ENCODE measurements at regions not wholly inside any gene's neighbourhood (a gene's known extent, or its start where the extent isn't known, plus 50 kb on each side); places are given as distances from the start of the nearest gene placed in this dataset.

DNA sequence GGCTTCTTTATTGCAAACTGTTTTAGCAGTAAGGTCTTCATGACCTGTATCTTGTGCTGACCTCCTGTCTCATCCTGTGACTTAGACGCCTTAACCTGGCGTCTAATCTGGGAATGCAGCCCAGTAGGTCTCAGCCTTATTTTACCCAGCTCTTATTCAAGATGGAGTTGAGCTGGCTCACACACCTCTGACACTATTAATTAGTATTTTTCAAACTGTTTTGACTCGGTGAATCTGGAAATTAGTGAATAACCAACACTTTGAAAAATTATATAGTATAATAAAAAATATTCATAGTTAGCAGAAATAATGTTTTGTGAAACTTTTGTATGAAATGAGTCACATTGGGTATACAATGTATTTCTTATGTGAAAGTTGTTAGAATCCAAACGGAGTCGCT, 189.4 kb downstream of the PDGFRA start (continued):
- TF ChIP-seq, protein P1, sequence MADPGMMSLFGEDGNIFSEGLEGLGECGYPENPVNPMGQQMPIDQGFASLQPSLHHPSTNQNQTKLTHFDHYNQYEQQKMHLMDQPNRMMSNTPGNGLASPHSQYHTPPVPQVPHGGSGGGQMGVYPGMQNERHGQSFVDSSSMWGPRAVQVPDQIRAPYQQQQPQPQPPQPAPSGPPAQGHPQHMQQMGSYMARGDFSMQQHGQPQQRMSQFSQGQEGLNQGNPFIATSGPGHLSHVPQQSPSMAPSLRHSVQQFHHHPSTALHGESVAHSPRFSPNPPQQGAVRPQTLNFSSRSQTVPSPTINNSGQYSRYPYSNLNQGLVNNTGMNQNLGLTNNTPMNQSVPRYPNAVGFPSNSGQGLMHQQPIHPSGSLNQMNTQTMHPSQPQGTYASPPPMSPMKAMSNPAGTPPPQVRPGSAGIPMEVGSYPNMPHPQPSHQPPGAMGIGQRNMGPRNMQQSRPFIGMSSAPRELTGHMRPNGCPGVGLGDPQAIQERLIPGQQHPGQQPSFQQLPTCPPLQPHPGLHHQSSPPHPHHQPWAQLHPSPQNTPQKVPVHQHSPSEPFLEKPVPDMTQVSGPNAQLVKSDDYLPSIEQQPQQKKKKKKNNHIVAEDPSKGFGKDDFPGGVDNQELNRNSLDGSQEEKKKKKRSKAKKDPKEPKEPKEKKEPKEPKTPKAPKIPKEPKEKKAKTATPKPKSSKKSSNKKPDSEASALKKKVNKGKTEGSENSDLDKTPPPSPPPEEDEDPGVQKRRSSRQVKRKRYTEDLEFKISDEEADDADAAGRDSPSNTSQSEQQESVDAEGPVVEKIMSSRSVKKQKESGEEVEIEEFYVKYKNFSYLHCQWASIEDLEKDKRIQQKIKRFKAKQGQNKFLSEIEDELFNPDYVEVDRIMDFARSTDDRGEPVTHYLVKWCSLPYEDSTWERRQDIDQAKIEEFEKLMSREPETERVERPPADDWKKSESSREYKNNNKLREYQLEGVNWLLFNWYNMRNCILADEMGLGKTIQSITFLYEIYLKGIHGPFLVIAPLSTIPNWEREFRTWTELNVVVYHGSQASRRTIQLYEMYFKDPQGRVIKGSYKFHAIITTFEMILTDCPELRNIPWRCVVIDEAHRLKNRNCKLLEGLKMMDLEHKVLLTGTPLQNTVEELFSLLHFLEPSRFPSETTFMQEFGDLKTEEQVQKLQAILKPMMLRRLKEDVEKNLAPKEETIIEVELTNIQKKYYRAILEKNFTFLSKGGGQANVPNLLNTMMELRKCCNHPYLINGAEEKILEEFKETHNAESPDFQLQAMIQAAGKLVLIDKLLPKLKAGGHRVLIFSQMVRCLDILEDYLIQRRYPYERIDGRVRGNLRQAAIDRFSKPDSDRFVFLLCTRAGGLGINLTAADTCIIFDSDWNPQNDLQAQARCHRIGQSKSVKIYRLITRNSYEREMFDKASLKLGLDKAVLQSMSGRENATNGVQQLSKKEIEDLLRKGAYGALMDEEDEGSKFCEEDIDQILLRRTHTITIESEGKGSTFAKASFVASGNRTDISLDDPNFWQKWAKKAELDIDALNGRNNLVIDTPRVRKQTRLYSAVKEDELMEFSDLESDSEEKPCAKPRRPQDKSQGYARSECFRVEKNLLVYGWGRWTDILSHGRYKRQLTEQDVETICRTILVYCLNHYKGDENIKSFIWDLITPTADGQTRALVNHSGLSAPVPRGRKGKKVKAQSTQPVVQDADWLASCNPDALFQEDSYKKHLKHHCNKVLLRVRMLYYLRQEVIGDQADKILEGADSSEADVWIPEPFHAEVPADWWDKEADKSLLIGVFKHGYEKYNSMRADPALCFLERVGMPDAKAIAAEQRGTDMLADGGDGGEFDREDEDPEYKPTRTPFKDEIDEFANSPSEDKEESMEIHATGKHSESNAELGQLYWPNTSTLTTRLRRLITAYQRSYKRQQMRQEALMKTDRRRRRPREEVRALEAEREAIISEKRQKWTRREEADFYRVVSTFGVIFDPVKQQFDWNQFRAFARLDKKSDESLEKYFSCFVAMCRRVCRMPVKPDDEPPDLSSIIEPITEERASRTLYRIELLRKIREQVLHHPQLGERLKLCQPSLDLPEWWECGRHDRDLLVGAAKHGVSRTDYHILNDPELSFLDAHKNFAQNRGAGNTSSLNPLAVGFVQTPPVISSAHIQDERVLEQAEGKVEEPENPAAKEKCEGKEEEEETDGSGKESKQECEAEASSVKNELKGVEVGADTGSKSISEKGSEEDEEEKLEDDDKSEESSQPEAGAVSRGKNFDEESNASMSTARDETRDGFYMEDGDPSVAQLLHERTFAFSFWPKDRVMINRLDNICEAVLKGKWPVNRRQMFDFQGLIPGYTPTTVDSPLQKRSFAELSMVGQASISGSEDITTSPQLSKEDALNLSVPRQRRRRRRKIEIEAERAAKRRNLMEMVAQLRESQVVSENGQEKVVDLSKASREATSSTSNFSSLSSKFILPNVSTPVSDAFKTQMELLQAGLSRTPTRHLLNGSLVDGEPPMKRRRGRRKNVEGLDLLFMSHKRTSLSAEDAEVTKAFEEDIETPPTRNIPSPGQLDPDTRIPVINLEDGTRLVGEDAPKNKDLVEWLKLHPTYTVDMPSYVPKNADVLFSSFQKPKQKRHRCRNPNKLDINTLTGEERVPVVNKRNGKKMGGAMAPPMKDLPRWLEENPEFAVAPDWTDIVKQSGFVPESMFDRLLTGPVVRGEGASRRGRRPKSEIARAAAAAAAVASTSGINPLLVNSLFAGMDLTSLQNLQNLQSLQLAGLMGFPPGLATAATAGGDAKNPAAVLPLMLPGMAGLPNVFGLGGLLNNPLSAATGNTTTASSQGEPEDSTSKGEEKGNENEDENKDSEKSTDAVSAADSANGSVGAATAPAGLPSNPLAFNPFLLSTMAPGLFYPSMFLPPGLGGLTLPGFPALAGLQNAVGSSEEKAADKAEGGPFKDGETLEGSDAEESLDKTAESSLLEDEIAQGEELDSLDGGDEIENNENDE (IDR thresholded peaks at IDR 0.05; ENCODE audit: insufficient replicate concordance, low read length), result no peak
- TF ChIP-seq SAP30 (IDR thresholded peaks at IDR 0.05; ENCODE audit: insufficient read depth, insufficient replicate concordance, low read length), result no peak
- TF ChIP-seq TBP (IDR thresholded peaks at IDR 0.05; ENCODE audit: low read depth, low read length), result no peak
- no peak for TF ChIP-seq BCL11A (IDR thresholded peaks at IDR 0.05; ENCODE audit: low read depth in 2 of 2, low read length in 2 of 2)
- no peak for TF ChIP-seq EZH2 (IDR thresholded peaks at IDR 0.05; ENCODE audit: low read depth, low read length, severe bottlenecking)
- TF ChIP-seq CREB1 (IDR thresholded peaks at IDR 0.05), result no peak
- TF ChIP-seq, protein P2, sequence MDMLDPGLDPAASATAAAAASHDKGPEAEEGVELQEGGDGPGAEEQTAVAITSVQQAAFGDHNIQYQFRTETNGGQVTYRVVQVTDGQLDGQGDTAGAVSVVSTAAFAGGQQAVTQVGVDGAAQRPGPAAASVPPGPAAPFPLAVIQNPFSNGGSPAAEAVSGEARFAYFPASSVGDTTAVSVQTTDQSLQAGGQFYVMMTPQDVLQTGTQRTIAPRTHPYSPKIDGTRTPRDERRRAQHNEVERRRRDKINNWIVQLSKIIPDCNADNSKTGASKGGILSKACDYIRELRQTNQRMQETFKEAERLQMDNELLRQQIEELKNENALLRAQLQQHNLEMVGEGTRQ (IDR thresholded peaks at IDR 0.05; ENCODE audit: low read length), result no peak
- TF ChIP-seq SIN3A (conservative IDR thresholded peaks at IDR 0.05 in 1 of 2, IDR thresholded peaks at IDR 0.05 in 1 of 2; ENCODE audit: low read depth in 1 of 2, low read length in 2 of 2), result no peak
- no peak for TF ChIP-seq CBX8 (IDR thresholded peaks at IDR 0.05; ENCODE audit: borderline replicate concordance, low read depth, low read length)
